ENCODE measurements at regions not wholly inside any gene's neighbourhood (a gene's known extent, or its start where the extent isn't known, plus 50 kb on each side); places are given as distances from the start of the nearest gene placed in this dataset.

DNA sequence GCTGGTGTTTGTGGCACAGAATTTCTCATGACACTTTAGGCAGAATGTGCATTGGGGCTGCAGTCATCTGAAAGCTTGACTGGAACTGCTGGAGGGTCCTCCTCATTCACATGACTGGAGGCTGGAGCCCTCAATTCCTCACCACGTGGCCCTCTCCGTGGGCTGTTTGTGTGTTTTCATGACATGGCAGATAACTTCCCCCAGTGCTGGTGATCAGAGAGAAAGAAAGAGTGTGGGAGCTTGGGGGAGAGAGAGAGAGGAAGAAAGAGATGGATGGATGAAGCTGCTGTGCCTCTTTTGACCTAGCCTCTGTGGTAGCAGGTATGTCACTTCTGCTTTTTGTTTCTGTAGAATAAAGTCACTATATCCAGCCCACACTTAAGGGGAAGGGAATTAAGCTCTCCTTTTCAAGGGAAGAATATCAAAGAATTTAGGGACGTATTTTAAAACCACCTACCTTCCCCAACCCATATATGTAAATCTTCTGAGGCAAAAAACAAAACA is 169.6 kb upstream of the IL12A start:
- no peak for DNase-seq (ENCODE audit: low spot score)

DNA sequence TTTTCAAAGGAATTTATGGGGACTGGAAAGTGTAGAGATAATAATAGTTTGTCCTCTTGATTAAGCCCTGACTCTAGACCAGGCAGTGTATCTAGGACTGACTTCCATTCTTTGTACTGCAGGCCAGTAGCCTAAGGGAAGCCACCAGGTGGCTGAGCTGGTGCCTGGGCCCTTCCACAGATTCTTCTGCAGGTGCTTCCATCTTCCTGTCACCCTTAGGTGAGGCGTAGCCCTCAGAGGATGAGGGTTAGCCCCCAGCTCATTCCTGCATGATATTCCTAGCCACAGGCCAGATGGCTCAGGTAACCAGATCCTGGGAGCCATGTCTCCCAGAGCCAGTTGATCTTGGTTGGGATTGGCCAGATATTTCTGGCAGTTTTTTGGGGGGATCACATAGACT is 169.0 kb upstream of the IL12A start:
- no peak for DNase-seq (ENCODE audit: low spot score)

DNA sequence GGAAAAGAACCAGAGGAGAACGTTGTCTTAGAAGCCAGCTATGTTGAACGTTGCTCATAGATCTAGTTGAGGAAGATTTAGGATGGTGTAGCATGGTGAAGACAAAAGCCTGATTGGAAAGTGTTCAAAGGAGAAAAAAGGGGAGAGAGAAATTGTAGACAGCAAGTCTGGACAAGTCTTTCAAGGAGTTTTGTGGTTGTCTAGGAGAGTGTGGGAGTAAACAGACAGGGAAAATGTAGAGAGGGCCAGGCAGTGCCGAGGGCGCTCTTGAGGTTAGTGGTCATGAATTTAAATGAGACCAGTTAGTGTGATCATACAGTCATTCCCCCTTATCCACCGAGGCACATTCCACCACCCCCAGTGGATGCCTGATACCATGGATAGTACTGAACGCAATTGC is 167.5 kb upstream of the IL12A start:
- DNase-seq (ENCODE audit: low spot score): no peak

DNA sequence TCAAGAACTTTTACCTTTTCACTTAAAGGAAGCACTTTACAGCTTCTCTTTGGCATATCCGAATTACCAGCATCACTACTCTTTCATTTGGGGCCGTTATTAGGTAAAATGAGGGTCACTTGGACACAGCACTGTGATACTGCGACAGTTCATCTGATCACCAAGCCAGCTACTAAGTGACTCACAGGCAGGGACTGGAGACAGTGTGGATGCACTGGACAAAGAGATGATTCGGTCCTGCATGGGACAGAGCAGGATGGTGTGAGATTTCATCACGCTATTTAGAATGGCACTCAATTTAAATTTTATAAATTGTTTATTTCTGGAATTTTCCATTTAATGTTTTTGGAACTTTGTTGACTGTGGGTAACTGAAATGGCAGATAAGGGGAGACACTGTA is 166.9 kb upstream of the IL12A start:
- no peak for DNase-seq (ENCODE audit: low spot score)

DNA sequence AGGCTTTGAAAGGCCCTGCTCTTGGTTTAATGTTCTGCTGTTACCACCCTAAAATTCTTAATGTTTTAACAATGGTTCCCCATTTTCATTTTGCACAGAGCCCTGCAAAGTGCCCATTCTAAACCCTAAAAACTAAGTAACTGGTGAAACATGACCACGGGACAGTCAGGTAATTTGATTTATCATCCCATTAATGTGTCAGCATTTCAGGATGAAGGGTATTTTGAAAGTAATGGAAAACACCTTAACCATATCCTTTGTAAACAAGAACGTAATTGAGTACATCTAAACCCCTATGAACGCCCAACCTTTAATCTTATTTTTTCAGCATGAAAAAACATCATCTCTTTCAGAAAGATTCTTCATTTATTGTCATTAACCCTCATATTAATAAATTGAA is 164.9 kb upstream of the IL12A start:
- DNase-seq (ENCODE audit: low spot score): no peak

DNA sequence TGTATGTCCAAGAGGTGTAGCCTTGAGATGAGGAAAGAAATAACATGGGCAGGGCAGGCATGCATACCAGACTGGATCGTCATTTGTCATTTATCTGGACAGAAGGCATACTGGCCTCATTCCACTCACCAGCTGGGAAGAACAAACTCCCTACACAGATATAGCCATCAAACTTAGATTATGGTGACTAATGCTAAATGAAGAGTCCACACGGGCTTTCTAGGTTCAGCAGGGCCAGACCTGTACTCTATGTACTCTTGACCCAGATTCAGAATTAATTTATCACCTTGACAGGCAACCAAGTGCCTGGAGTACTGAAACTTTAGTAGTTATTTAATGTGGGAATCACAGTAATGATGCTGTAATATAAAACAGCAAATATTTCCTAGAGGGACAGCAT is 164.3 kb upstream of the IL12A start:
- DNase-seq (ENCODE audit: low spot score): no peak

DNA sequence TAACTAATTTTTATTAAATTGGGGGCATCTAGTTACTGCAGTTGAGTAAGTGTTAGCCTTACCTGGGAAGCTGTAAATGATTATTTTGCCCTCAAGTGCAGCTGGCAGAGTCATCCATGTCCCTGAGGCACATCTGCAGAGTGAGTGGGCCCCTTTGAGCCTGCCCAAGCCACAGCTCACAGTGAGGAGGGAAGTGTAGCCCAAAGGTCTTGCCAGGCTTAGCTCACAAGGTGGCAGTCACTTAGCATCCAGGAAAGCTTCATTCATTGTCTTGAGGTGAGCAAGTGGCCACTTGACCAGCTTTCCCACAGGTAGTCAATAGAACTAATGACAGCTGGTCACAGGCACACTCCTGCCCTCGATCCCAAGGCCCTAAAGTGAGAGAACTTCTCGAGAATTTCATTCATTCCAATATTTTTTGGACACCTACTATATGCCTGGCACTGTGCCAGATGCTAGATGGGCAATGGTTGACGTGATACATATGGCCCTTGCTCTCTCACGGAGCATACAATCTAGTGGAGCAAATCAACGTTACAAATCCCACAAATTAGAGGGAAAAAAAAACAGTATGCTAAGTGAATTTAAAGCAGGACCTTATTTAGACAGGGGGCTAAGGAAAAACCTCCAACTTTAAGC is 163.3 kb upstream of the IL12A start:
- DNase-seq (ENCODE audit: low spot score): peak; percentile 7

DNA sequence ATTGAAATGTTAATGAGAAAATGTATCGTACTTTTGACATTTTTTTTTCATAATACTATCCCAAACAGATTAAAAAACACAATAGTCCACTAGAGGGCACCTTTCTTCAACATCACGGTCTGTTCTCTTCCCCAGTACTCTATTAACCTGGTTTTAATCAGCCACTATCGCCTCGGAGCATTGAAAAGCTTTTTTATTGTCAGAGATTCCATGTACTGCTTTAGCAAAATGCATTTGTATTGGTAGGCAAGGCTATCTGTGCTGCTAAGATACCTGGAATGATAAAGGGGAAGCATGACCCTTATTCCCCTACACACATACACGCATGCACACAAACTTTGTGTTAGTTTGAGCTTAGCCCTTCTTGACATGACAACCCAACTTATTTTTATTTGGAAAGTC is 160.1 kb upstream of the IL12A start:
- DNase-seq (ENCODE audit: low spot score): peak; percentile 16

DNA sequence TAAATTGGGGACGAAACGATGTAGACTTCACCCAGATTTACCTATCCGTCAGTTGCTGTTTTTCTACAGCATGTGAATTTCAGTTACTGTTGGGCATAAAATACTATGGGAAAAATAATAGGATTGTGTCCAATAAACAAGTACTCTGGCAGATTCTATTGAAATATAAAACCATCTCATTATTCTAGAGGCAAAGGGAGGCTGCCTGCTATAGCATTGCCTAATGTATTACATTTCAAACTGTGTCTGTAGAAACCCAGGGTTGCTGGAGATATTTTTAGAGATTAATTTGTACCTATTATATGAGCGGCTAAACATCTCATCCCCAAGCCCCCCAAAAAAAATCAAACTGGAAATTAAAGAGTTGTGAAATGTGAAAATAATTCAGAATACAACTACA is 159.6 kb upstream of the IL12A start:
- DNase-seq (ENCODE audit: low spot score): no peak

DNA sequence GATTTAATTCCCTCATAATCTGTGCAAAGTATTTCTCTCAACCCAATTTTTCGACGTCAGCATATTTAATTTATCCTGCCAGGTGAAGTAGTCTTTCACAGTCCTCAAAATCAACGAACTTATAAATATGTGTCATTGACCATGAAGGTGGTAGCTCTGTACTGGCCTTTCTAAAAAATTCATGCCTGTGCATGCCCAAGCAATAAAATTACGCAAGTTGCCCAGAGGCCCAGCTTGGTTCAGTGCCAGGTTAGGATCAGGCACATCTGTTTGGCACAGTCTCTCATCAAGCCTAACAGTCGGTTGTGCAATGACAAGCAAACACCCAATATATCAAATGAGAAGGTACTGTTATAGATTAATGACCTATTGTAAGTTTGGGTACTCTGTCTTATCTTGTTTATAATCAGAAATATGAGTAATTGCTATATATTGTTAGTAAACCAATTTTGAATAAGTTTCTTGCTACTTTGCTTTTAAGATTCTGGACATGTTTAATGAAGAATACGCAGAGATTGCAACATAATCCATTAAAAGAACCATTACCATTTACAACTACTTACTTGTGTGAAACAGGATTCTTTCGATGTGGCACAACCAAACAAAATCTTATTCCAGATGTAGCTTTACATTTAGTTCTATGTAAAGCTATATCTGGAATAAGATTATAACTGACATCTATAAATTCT is 159.0 kb upstream of the IL12A start:
- DNase-seq (ENCODE audit: low spot score): no peak

DNA sequence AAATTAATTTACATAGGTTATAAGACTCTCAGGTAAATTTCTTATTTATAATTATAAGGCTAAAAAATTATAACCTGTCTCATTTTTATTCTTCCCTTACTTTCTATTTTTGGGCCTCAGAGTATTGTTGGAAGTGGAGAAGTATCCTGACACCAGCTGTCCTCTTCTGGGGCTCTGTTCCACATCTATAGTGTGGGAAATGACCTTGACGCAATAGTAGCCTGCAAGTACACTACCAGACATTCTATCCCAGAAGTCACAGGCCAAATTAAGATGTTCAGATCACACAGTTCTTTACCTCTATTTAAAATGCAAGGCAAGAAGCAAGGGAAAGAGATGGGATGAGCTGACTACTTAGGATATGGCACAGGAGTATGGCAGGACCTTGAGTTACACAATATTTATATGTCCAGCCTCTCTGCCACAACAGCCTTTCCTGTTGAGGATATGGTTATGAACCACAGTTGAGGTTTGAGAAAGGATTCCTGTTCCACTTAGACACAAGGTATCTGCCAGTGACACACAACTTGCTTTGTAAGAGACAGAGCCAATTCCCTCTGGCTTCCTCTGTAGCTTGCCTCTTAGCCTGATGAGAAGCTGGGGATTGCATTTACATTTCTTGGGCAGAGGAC is 158.0 kb upstream of the IL12A start:
- DNase-seq (ENCODE audit: low spot score): no peak

DNA sequence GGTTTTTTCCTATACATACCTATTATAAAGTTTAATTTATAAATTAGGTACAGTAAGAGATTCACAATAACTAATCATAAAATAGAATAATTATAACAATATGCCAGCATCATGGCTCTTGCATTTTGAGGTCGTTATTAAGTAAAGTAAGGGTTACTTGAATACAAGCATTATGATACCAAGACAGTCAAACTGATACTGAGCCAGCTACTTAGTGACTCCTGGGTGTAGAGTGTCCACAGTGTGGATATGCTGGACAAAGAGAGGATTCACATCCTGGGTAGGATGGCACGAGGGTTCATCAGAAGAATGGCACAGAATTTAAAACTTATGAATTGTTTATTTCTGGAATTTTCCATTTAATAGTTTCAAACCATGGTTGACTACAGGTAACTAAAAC is 157.2 kb upstream of the IL12A start:
- no peak for DNase-seq (ENCODE audit: low spot score)

DNA sequence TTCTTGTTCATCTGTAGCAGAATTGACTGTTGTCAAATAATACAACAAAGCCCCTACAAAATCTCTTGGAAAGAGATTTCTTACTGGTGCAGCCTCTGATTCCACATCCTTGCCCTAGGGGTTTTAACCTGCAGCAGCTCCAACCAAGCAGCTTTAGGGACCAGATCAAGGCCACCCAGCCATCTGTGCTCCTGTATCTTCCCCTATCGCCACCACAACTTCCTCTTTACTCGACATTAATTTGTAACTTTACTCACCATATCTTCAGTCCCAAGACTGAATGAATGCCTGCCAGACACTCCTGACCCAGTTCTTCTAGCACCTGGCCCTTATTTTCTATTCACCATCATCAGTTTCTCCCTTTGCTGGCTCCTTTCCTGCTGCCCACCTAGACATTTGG is 156.6 kb upstream of the IL12A start:
- no peak for DNase-seq (ENCODE audit: low spot score)

DNA sequence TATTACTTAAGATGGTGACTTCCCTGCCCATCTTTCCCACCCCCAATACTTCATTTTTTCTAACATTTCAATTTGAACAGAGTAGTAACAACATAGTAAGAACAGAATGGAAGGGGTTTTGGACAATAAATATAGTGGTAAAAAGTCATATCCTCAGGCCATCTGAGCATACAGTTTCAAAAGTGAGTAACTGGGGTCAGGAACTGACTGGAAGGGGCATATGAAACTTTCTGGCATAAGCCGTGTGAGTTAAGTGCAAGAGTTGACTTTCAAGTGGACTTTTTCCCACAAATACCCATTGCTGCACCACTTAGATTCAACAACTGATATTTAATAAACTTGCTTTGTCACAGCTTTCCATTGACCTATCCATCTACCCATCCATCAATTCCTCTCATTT is 153.5 kb upstream of the IL12A start:
- DNase-seq (ENCODE audit: low spot score): no peak

DNA sequence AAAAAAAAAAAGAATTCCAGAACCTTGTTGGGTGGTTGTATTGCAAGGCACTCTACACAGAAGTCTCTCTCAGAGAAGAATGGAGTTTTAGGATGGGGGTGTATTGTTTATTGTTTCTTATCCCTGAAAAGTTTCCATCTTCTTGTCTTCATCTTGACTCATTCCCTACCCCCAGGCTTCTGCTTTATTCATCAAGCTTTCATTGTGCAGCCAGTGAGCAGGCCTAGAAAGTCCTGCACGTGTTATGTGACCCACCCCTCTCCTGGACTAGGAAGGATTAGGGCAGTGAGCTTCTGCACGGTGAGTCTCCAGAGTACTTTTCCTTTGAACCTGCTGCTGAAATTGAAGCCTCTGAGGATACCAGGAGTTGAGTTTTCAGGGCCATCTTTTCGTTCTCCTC is 150.9 kb upstream of the IL12A start:
- no peak for DNase-seq (ENCODE audit: low spot score)

DNA sequence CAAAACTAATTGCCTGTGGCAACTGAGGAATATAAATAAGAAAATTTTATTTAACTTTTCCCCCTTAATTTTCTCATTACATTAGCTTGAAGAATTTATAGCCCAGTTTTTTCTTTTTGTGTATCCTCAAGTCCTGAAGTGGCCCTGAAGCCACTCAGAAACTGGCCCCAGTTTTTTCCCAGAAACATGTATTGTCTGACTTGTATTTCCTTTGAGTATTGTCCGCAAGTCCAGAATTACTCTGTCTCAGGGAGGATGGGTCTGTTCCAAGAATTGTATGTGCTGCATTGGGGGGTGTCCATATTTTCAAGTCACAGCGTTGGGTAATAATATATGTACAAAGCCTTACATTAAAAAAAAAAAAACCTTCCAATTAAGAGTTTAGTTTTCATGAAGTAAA is 149.7 kb upstream of the IL12A start:
- DNase-seq (ENCODE audit: low spot score): no peak

DNA sequence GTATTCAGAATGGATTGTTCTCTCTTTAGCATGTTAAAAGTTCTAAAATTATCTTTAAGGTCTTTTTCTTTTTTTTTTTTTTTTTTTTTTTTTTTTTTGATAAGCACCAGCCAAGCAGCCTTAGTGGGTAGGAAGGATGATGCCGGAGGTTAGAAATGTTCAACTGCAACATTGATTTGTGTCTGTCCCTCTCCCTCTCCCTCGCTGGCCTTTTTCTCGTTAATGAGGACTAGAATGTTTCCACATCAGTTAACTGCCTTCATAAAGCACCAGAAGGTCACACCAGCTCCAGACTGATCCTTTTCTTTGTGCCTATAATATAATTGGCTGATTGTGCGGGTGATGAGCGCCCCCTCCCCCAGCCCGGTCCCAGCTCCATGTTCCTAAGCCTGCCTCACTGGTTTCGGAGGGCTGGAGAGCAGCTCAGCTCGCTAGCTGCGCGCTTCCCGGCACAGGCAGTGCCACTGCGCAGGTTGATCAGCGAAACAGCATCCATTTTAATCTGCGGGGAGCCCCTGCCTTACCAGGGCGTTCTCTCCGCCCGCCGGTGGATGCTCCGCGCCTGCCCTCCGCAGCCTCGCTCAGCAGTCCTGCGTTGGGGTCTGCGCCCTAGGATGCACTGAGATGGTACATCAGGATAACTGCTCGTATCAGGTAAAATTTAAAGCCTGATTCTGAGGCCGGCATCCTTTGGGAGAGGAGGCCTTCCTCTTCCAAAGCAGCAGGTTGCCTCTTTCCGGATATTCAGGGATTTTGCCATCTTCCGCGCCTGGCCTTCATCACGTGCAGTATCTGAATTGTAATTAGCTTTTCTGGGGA is 148.9 kb upstream of the IL12A start, which contains the start of gene SCHIP1:
SCHIP1 (plus strand) TSS at position 301 of the 819 bp plus-strand sequence.
- no peak for DNase-seq (ENCODE audit: low spot score)

DNA sequence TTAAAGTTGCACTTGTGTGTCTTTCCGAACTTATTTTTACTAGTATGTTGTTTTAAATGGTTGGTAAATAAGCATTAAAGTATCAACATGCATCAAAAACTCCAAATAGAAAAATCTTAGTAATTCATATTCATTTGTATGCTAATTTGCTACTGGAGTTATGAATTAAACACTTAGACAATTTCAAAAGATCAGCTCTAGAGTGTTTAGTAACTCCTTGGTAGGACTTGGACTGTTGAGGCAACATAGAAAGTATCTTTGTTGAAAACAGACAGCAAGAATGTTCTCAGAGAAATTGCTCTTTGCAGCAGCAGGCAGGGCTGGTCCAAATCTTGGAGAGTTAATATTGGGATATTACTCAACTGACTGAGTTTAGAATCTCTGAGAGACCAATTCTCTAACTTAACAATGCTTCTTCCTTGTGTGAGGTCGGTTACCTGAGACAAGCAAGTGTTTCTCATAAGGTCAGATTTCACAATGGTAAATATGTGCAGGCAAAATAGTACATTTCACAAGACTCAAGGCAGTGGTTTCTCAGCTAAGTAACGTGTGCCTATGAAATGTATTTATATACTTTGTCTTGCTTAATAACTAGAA is 147.8 kb upstream of the IL12A start:
- DNase-seq (ENCODE audit: low spot score): no peak

DNA sequence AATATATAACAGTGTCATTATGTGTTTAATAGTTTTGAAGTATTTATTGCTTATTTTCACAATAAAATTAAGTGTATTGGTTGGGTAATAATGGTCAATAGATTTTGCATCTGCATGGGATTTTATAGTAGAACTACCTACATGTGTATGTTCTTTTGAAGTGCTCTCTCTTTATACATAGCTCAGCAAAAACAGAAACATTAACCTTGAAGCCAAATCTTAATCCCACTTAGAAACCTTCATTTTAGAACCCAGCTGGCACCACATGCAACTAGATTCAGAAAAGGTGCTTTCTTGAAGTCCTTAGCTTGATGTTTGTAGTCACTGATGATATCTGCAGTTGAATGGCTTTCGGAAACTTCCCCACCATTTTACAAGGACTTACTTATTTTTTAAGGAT is 146.9 kb upstream of the IL12A start:
- no peak for DNase-seq (ENCODE audit: low spot score)

DNA sequence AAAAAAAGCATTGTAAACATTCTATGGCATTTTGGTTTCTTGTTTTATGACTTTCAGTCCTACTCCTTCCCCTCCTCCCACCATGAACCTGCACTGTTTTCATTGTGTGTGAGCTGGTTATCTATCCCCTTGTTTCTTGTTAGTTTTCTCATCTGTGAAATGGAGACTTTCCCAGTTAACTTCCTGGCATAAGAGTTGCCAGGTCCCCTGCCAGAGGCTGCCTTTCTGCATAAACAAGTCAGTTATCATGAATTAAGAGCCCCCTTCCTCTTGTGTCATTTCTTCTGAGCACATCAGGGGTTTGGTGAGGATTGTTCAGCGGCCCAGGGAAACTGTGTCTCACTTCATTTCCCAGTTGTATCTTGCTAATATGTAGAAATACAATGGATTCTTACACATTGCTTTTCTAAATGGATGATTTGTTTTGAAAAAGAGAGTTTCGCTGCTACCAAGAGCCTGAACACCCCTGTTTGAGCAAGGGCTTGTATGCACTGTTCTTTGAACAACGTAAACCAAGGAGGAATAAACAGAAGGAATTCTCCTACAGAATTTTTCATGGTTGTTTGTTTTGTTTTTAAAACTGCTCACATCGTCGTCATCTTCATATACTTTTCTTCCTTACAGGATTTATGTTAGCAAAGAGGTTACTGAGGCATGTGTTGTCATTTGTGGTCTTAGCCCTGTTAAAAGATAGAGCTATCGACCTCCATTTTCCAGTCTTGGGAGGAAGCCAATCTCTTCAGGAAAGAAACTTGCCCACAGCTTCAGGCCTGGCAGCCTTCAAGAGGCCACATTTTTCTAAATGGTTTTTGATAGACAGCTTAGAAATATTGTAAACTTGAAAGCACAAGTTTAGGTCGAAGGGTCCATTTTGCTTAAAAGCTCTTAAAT is 144.6 kb upstream of the IL12A start:
- no peak for DNase-seq (ENCODE audit: low spot score)

DNA sequence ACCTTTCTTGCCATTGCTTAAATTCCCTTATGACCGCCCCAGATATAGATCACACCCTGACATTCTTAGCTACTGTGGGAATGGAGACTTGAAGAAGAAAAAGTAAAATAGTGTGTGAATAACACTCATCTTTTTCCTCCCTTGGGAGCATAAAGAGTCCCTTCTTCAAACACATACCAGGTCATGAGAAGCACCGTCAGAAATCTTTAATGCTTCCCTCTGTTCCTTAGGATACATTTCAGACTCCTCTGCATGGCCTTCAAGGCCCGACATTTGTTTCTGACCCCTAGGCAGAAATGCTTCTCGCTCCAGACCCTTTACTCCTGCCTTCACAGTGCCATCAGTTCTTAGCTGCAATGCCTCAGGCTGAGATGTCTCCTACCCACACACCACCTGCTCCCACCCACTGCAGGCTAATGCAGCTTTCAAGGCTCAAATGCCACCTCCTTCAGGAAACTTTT is 143.8 kb upstream of the IL12A start:
- no peak for DNase-seq (ENCODE audit: low spot score)
